Esophagus muscularis mucosa (tissue), 4 donors: ENCODE measurements at regions not wholly inside any gene's neighbourhood (a gene's known extent, or its start where the extent isn't known, plus 50 kb on each side); places are given as distances from the start of the nearest gene placed in this dataset.

ENCODE experiments used
- DNase-seq: peaks from one replicate; pipeline ENCODE4 v3.0.0-alpha.2; 2017; ENCODE audit errors: extremely low spot score
- H3K27ac ChIP-seq, 4 donors: fragments of 200-600 bp; sonication (generic); replicated peaks in 1 of 4; 1 replicate in 3 of 4; 2 replicates in 1 of 4; pipeline ENCODE4 v1.5.1; 2016 to 2019; ENCODE audit warnings: mild to moderate bottlenecking in 1 of 4
- H3K27me3 ChIP-seq, 4 donors: fragments of 200-600 bp; sonication (generic); one replicate each; pipeline versions ENCODE4 v1.5.1 to v1.6.0; 2016 to 2019
- H3K36me3 ChIP-seq, 4 donors: fragments of 200-600 bp; sonication (generic); one replicate each; pipeline ENCODE4 v1.5.1; 2016 to 2019
- H3K4me1 ChIP-seq, 4 donors: fragments of 200-600 bp; sonication (generic); one replicate each; pipeline ENCODE4 v1.5.1; 2016 to 2019
- H3K4me3 ChIP-seq, 4 donors: fragments of 200-600 bp; sonication (generic); 1 replicate in 2 of 4; 2 replicates in 2 of 4; pipeline ENCODE4 v1.5.1; 2016 to 2019; ENCODE audit warnings: mild to moderate bottlenecking in 4 of 4, moderate library complexity in 1 of 4
- H3K9me3 ChIP-seq, 4 donors: fragments of 200-600 bp; sonication (generic); 1 replicate in 3 of 4; 2 replicates in 1 of 4; pipeline ENCODE4 v1.5.1; 2016 to 2019
- EP300 ChIP-seq: sonication (generic); formaldehyde crosslinking; IDR thresholded peaks from one replicate; pipeline ENCODE4 v1.6.1; 2017; ENCODE audit warnings: antibody characterized with exemption
- POLR2A ChIP-seq: fragments of 450-650 bp; IDR thresholded peaks from one replicate; pipeline ENCODE4 v1.6.1; 2017; ENCODE audit warnings: antibody characterized with exemption, moderate library complexity, mild to moderate bottlenecking, low read depth
- POLR2AphosphoS5 ChIP-seq, 2 donors: sonication (generic); formaldehyde crosslinking; IDR thresholded peaks; one replicate each; pipeline ENCODE4 v1.6.1; 2017; ENCODE audit warnings: antibody characterized with exemption in 2 of 2
- WGBS: methylation state at CpG from one replicate; pipeline ENCODE4 v1.1.5; 2018; 5-methylcytosine and 5-hydroxymethylcytosine counted together
- intact Hi-C: fragments of 100-400 bp; cut with DNase I; formaldehyde crosslinking; loops from one replicate; pipeline ENCODE4 v1.15.1; 2023
- TF ChIP-seq, protein P1 (sequence below), 3 experiments: fragments of 200-600 bp in 2 of 3; fragments of 450-650 bp in 1 of 3; sonication (generic) in 2 of 3; IDR thresholded peaks; one replicate each; pipeline ENCODE4 v1.5.1; 2017 to 2019; ENCODE audit warnings: antibody characterized with exemption in 3 of 3, mild to moderate bottlenecking in 2 of 3, moderate library complexity in 1 of 3

DNA sequence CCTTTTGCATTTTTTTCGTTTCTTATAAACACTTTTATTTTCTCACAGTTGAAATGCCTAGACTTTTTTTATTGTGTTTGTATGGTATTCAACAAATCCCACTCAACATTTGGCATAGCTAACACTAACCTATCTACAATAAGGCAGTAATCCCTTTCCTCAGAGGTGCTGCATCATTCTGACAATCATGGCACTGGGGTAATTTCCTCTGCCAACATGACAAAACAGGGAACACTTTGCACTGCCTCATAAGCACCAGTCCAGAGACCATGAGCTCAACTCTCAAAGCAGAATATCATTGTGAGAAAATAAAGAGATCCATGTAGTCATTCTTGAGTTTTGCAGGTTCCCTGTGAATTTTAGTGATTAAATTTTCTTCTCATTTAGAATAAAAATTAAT lies 183.8 kb upstream of the INTU start:
- no peaks in the 10 kb centered on the region for H3K27me3 ChIP-seq
- TF ChIP-seq POLR2AphosphoS5 (IDR thresholded peaks at IDR 0.05) (no peak), EP300 (no peak), POLR2A (no peak)
- TF ChIP-seq, protein P1, sequence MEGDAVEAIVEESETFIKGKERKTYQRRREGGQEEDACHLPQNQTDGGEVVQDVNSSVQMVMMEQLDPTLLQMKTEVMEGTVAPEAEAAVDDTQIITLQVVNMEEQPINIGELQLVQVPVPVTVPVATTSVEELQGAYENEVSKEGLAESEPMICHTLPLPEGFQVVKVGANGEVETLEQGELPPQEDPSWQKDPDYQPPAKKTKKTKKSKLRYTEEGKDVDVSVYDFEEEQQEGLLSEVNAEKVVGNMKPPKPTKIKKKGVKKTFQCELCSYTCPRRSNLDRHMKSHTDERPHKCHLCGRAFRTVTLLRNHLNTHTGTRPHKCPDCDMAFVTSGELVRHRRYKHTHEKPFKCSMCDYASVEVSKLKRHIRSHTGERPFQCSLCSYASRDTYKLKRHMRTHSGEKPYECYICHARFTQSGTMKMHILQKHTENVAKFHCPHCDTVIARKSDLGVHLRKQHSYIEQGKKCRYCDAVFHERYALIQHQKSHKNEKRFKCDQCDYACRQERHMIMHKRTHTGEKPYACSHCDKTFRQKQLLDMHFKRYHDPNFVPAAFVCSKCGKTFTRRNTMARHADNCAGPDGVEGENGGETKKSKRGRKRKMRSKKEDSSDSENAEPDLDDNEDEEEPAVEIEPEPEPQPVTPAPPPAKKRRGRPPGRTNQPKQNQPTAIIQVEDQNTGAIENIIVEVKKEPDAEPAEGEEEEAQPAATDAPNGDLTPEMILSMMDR (IDR thresholded peaks at IDR 0.05), result no peak
- H3K27ac ChIP-seq, result no peak overlapping the region
- no peak for DNase-seq
- H3K4me3 ChIP-seq, result no peak overlapping the region
- no peaks in the 10 kb centered on the region for H3K36me3 ChIP-seq
- no peaks in the 10 kb centered on the region for H3K4me1 ChIP-seq
- 73% methylated on average over 1 of the region's 1 CpG for WGBS
- intact Hi-C loops, result no loop called here
- H3K9me3 ChIP-seq, result no peaks in the 10 kb centered on the region

DNA sequence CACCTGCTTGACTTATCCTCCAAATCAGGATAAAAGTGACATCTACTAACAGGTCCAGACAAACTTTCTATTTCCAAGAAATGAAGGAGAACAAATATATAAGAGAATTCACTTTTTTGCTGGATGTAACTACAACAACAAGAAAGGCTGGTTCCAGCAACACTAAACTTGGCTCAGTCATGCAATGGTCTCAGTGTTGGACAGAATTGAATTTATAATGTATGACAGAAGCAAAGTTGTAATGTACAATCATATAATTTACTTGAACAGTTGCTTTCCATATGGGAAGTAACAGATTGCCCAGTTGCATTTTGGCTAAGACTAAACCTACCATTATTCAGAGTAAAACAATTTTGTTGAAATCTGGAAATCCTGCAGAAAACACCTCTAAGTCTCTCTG lies 183.3 kb upstream of the INTU start:
- no peak for TF ChIP-seq POLR2AphosphoS5 (IDR thresholded peaks at IDR 0.05)
- no peak for TF ChIP-seq EP300
- TF ChIP-seq, protein P1 (IDR thresholded peaks at IDR 0.05), result no peak
- no peak for TF ChIP-seq POLR2A
- DNase-seq, result no peak
- Histone ChIP-seq H3K36me3 (no peaks in the 10 kb centered on the region), H3K4me3 (no peak overlapping the region), H3K9me3 (no peaks in the 10 kb centered on the region), H3K27me3 (no peaks in the 10 kb centered on the region), H3K4me1 (no peaks in the 10 kb centered on the region), H3K27ac (no peak overlapping the region)
- intact Hi-C loops, result no loop called here

DNA sequence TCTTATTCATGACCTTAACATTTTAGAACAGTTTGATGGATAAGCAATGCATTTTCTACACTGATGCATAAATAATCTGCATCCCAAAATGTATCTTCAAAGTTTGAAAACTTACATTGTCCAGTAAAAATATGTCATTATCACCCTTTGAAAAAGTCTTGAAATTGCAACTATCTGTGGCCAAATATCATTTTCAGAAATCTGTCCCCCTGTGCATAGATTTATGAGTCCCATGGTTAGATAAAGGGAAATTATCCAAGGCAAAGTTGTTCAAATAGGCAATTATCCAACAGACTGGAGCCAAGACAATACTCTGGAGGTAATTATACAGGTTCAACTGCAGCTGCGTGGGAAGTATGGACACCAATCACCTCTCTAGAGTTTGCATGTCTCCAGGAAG lies 182.5 kb upstream of the INTU start:
- TF ChIP-seq EP300 (no peak), POLR2A (no peak), POLR2AphosphoS5 (IDR thresholded peaks at IDR 0.05) (no peak)
- 46% methylated on average over 1 of the region's 1 CpG for WGBS
- no peak overlapping the region for H3K27ac ChIP-seq
- H3K27me3 ChIP-seq, result no peaks in the 10 kb centered on the region
- intact Hi-C loops, result no loop called here
- H3K9me3 ChIP-seq, result no peaks in the 10 kb centered on the region
- no peaks in the 10 kb centered on the region for H3K36me3 ChIP-seq
- H3K4me1 ChIP-seq, result no peaks in the 10 kb centered on the region
- no peak overlapping the region for H3K4me3 ChIP-seq
- no peak for DNase-seq

DNA sequence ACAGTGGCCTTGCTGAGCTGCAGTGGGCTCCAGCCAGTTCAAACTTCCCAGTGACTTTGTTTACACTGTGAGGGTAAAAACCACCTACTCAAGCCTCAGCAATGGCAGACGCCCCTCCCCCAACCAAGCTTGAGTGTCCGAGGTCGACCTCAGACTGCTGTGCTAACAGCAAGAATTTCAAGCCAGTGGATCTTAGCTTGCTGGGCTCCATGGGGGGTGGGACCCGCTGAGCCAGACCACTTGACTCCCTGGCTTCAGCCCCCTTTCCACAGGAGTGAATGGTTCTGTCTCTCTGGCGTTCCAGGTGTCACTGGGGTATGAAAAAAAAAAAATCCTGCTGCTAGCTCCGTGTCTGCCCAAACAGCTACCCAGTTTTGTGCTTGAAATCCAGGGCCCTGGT lies 168.9 kb upstream of the INTU start:
- no peak for DNase-seq
- Histone ChIP-seq H3K4me1 (no peaks in the 10 kb centered on the region), H3K36me3 (no peaks in the 10 kb centered on the region), H3K9me3 (no peaks in the 10 kb centered on the region), H3K27me3 (no peaks in the 10 kb centered on the region), H3K4me3 (no peak overlapping the region), H3K27ac (no peak overlapping the region)
- 51% methylated on average over 6 of the region's 6 CpGs for WGBS
- TF ChIP-seq EP300 (no peak), POLR2AphosphoS5 (IDR thresholded peaks at IDR 0.05) (no peak)
- TF ChIP-seq, protein P1 (IDR thresholded peaks at IDR 0.05), result no peak
- intact Hi-C loops, result no loop called here

DNA sequence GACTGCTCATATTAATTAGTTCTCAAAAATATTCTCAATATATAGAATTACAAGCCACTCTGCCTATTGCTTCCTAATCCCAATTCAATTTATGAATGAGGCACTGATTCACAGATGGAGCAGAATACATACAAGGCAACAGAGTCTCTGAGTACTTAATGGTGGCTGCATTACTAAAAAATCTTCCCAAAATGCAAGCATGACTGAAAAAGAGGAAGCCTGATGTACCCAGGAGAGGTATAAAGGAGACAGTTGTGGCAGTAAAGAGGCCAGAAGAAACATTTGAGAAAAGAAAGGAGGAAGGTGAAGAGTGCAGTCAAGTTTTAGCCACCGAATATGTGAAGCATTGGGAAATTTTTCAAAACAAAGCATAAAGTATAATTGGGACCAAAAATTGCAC lies 163.2 kb upstream of the INTU start:
- no peak for TF ChIP-seq POLR2AphosphoS5 (IDR thresholded peaks at IDR 0.05)
- TF ChIP-seq, protein P1 (IDR thresholded peaks at IDR 0.05), result no peak
- no peak for TF ChIP-seq EP300
- no peak for TF ChIP-seq POLR2A
- H3K27ac ChIP-seq, result no peak overlapping the region
- WGBS, result 83% methylated on average over 1 of the region's 1 CpG
- no peaks in the 10 kb centered on the region for H3K27me3 ChIP-seq
- intact Hi-C loops, result no loop called here
- DNase-seq, result no peak
- peaks cover 0 to 6% (median 0%) of the 10 kb centered on the region in 4 donors for H3K9me3 ChIP-seq
- H3K4me1 ChIP-seq, result no peaks in the 10 kb centered on the region
- H3K4me3 ChIP-seq, result no peak overlapping the region
- H3K36me3 ChIP-seq, result no peaks in the 10 kb centered on the region
